ENCODE measurements at regions not wholly inside any gene's neighbourhood (a gene's known extent, or its start where the extent isn't known, plus 50 kb on each side); places are given as distances from the start of the nearest gene placed in this dataset.

GRCh38 chr5:135110785-135111596 is 77.0 kb upstream of the PITX1 start:
- no peak for DNase-seq (ENCODE audit: low spot score)
- ATAC-seq (ENCODE audit: low FRiP score), result no peak
- no peak for TF ChIP-seq CTCF (IDR thresholded peaks at IDR 0.05)

- no peak for TF ChIP-seq CTCF (IDR thresholded peaks at IDR 0.05)
- DNase-seq (ENCODE audit: low spot score), result no peak
- ATAC-seq (ENCODE audit: low FRiP score), result no peak
These were observed 75.0 kb upstream of the PITX1 start for GRCh38 chr5:135108992-135109391.

GRCh38 chr5:135108569-135108968 is 74.5 kb upstream of the PITX1 start:
- ATAC-seq (ENCODE audit: low FRiP score) (no peak), DNase-seq (ENCODE audit: low spot score) (no peak)
- TF ChIP-seq CTCF (IDR thresholded peaks at IDR 0.05), result no peak

GRCh38 chr5:135107986-135108385 is 74.0 kb upstream of the PITX1 start:
- no peak for TF ChIP-seq CTCF (IDR thresholded peaks at IDR 0.05)
- no peak for DNase-seq (ENCODE audit: low spot score)
- no peak for ATAC-seq (ENCODE audit: low FRiP score)

- DNase-seq (ENCODE audit: low spot score) (no peak), ATAC-seq (ENCODE audit: low FRiP score) (no peak)
These were observed 72.8 kb upstream of the PITX1 start for GRCh38 chr5:135106610-135107471.

GRCh38 chr5:135106136-135106535 is 72.1 kb upstream of the PITX1 start:
- no peak for TF ChIP-seq CTCF (IDR thresholded peaks at IDR 0.05)
- no peak for DNase-seq (ENCODE audit: low spot score)
- no peak for ATAC-seq (ENCODE audit: low FRiP score)

More at GRCh38 chr5:135106610-135107471, 72.8 kb upstream of the PITX1 start:
- TF ChIP-seq CTCF (IDR thresholded peaks at IDR 0.05), result no peak

Data from omental fat pad (tissue), 3 donors.